Aorta (tissue), 5 donors: ENCODE measurements at regions not wholly inside any gene's neighbourhood (a gene's known extent, or its start where the extent isn't known, plus 50 kb on each side); places are given as distances from the start of the nearest gene placed in this dataset.

Experiments used
- ATAC-seq: fragments of 200-7000 bp; cut with Tn5 transposase; one replicate; pipeline ENCODE4 v1.9.1; 2022; ENCODE audit warnings: moderate library complexity; ENCODE audit not compliant: low FRiP score
- DNase-seq, 2 donors: peaks; one replicate each; pipeline ENCODE4 v3.0.0-alpha.2; 2020
- H3K27ac ChIP-seq, 2 donors: one replicate each; pipeline ENCODE4 v1.5.1; 2013; ENCODE audit warnings: low read length in 2 of 2, mild to moderate bottlenecking in 2 of 2, moderate library complexity in 2 of 2, control low read depth in 1 of 2, inconsistent platforms in 1 of 2, low read depth in 1 of 2
- H3K27me3 ChIP-seq, 2 donors: one replicate each; pipeline ENCODE4 v1.6.1; 2013; ENCODE audit warnings: control low read depth in 1 of 2, low read length in 1 of 2, mild to moderate bottlenecking in 1 of 2, moderate library complexity in 1 of 2; ENCODE audit not compliant: insufficient read depth in 2 of 2, control insufficient read depth in 1 of 2
- H3K36me3 ChIP-seq, 2 donors: one replicate each; pipeline ENCODE4 v1.6.1; 2013; ENCODE audit warnings: control low read depth in 1 of 2, low read length in 1 of 2, mild to moderate bottlenecking in 1 of 2; ENCODE audit not compliant: insufficient read depth in 2 of 2, control insufficient read depth in 1 of 2
- H3K4me1 ChIP-seq, 2 donors: one replicate each; pipeline ENCODE4 v1.6.1; 2013; ENCODE audit warnings: low read length in 2 of 2, control low read depth in 1 of 2, mild to moderate bottlenecking in 1 of 2, moderate library complexity in 1 of 2; ENCODE audit not compliant: insufficient read depth in 2 of 2, control insufficient read depth in 1 of 2
- H3K4me3 ChIP-seq, 2 donors: one replicate each; pipeline ENCODE4 v1.5.1; 2013; ENCODE audit warnings: low read length in 2 of 2, control low read depth in 1 of 2, mild to moderate bottlenecking in 1 of 2
- H3K9me3 ChIP-seq: one replicate; pipeline ENCODE4 v1.6.1; 2013; ENCODE audit warnings: mild to moderate bottlenecking, low read length; ENCODE audit not compliant: control insufficient read depth
- WGBS, 2 donors: extraction: QIAGEN DNeasy Blood & Tissue Kit; methylation state at CpG; one replicate each; pipeline ENCODE4 v1.1.7; 2013; 5-methylcytosine and 5-hydroxymethylcytosine counted together
- intact Hi-C, 2 donors: fragments of 100-400 bp; cut with DNase I; formaldehyde crosslinking; loops; one replicate each; pipeline versions ENCODE4 v1.14.2 to v1.15.0; 2022
- donor health status: healthy with polysubstance abuse.
- donor health status: Bipolar disorder and iron deficiency.
- donor health status: DM: no; HTN: no; CAD: no.
- donor health status: DM: no; HTN: no; CAD: no.
- donor health status: DM: yes; HTN: yes; CAD: no.

DNA sequence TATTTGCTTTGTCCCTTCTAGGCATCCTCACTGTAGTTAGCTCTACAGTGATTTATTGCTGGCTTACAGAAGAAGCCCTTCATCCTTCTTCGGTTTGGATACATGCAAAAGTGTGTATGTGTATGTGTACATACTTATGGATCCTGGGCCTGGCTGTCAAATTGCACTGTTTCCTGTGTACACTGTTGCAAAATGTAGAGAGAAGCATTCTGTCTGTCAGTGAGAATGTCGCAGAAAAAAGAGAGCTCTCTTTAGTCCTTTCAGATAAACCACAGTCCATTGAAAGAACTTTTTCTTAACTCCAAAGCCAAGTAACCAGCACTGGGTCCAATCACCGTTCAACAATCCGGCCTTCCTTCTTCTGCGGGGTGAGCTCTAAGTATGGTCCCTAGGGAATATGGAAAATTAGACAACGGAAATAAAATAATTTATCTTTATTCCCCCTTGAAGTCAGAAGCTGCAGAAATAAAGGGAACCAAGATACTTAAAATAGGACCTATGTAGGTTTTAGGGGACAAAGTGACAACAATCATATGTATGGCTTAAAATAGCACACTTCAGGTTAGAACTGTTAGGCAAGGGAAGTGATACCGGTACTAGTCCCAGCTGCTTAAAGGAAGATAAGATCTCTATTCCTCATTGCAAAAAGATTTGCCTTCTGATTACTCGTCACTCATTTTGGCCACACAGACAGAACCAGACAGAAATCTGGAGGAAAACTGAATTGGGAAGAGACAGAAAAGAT is 107.0 kb downstream of the CD83 start:
- 70 to 79% methylated on average over 8 of the region's 8 CpGs for WGBS, 2 donors
- intact Hi-C loops, result no loop called here
- H3K36me3 ChIP-seq, result no peaks in the 10 kb centered on the region
- no peak for ATAC-seq
- H3K27ac ChIP-seq, result no peak overlapping the region
- H3K4me1 ChIP-seq, result no peaks in the 10 kb centered on the region
- DNase-seq, result no peak
- H3K9me3 ChIP-seq, result peaks cover 2% of the 10 kb centered on the region
- no peaks in the 10 kb centered on the region for H3K27me3 ChIP-seq
- no peak overlapping the region for H3K4me3 ChIP-seq

DNA sequence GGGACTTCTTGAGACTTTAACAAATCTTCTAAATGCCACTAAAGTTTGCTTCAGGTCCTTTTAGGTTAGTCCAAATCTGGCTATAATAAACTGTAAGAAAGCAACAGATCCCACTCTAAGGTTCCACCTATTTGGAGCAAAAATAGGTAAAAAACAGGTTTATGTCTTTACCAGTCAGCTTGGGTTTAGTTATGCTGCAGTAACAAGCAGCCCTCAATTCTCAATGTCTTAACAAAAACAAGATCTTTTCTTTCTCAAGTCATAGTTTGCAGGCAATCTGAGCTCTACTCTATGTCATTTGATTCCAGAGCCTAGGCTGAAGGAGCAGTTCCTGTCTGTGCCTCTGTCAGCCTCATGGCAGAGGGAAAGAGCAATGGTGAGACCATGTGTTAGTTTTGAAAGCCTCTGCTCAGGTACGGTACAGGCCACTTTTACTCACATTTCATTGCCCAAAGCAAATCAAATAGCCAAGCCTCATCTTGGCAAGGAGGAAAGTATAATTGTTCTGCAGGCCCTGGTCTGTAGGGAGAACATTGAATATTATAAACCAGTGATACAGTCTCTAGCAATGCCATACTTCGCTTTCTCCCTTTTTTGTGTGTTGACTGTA is 108.6 kb downstream of the CD83 start:
- H3K27me3 ChIP-seq, result no peaks in the 10 kb centered on the region
- no peaks in the 10 kb centered on the region for H3K4me1 ChIP-seq
- H3K27ac ChIP-seq, result no peak overlapping the region
- DNase-seq (no peak), ATAC-seq (no peak)
- no peaks in the 10 kb centered on the region for H3K36me3 ChIP-seq
- 97% methylated on average over 2 of the region's 2 CpGs for WGBS, 2 donors
- no peak overlapping the region for H3K4me3 ChIP-seq
- intact Hi-C loops, result no loop called here
- peaks cover 2% of the 10 kb centered on the region for H3K9me3 ChIP-seq

DNA sequence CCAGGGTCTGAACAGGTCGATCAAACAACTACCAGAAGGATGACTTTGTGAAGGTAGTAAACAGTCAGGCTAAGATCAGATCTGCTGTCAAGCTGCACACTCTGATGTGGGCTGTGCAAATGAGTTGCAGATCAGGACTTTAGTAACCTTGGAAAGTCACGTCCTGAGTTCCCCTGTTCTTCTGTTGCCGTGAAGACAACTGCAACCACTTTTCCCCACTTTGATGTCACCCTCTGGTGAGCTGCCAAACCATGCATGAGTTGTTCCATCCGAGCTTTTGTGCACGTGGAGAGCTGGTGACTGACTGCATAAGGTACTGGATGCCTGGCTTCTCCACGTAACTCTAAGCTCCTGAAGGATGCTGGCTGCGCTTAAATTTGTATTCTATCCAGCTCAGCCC is 111.0 kb downstream of the CD83 start:
- DNase-seq, result no peak
- no peak overlapping the region for H3K4me3 ChIP-seq
- H3K4me1 ChIP-seq, result no peaks in the 10 kb centered on the region
- intact Hi-C loops, result no loop called here
- WGBS, 2 donors, result 75% methylated on average over 7 of the region's 7 CpGs
- H3K27ac ChIP-seq, result no peak overlapping the region
- no peaks in the 10 kb centered on the region for H3K27me3 ChIP-seq
- peaks cover 2% of the 10 kb centered on the region for H3K9me3 ChIP-seq
- ATAC-seq, result no peak
- H3K36me3 ChIP-seq, result no peaks in the 10 kb centered on the region

DNA sequence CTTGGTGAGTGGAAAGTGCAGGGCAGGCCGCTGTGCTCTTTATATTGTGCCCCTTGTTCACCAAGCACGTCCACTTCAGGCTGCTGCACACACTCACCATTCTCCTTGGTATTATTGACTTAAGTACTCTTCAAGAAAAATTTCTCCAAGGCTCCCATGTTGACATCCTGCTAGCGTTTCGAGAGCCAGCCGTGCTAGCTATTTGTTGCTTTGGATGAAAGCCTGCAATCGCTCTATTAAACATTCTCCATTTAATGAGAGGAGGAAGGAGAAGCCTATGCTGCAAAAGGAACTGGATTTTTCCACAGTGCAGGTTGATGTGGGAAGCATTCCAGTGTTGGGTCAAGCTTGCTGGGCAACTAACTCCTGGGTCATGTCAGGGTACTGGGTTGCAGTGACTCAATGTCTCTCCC is 113.5 kb downstream of the CD83 start:
- H3K4me1 ChIP-seq, result no peaks in the 10 kb centered on the region
- WGBS, 2 donors, result 76 to 89% methylated on average over 6 of the region's 6 CpGs
- H3K4me3 ChIP-seq, result no peak overlapping the region
- no peaks in the 10 kb centered on the region for H3K36me3 ChIP-seq
- intact Hi-C loops, result no loop called here
- no peaks in the 10 kb centered on the region for H3K27me3 ChIP-seq
- ATAC-seq (no peak), DNase-seq (no peak)
- peaks cover 2% of the 10 kb centered on the region for H3K9me3 ChIP-seq
- H3K27ac ChIP-seq, result no peak overlapping the region

DNA sequence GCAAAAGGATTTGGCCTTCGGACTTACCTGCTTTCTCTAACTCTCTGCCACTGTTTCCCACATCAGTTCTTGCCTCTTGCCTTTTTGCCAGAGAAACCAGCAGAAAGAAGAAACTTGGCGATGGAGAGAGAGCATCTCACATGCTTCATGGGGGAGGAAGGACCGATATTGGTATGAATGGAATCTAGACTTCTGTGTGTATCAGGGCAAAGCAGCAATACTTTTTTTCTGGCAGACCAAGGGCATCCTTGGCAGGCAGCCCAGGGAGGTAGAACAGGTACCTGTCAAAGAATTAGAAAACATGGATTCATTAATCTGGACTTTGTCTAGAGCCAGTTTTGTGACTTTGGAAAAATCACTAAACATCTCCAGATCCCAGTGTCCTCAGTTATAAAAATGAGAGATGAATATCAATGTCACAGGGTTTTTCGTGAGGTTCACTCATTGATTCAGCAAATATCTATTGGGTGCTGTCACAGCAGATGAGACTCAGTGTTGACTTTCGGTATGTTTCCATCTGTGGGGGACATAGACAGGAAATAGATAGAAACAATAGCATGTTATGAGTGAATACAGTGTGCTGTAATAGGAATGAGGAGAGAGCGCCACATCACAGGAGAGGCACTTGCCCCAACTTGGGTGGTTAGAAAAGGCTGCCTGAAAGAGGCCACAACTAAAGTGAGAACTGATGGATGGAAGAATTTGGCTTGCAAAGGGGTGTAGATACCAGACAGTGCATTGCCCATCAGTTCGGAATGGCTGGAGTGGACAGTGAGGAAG is 114.1 kb downstream of the CD83 start:
- no peak overlapping the region for H3K27ac ChIP-seq
- no peaks in the 10 kb centered on the region for H3K9me3 ChIP-seq
- intact Hi-C loops, result no loop called here
- no peaks in the 10 kb centered on the region for H3K27me3 ChIP-seq
- no peak overlapping the region for H3K4me3 ChIP-seq
- WGBS, 2 donors, result 94% methylated on average over 7 of the region's 7 CpGs
- no peaks in the 10 kb centered on the region for H3K36me3 ChIP-seq
- DNase-seq (no peak), ATAC-seq (no peak)
- no peaks in the 10 kb centered on the region for H3K4me1 ChIP-seq

DNA sequence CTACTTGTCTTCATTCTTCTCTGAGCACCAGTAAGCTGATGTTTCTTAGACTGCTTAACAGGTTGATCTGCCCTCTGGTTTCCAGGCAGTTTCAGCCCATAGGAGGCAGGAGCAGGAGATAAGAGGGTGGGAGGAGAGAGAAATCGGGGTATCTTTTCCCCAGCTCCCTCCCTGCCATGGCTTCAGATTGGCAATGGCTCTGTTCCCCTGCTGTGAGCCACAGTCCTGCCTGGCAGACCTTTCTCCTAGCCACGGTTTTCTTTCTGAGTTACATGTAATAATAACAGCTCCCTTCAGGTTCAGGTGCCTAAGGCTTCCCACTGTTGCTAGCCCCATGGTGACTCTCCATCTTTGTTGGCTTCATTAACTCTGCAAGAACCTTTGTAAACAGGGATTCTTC is 115.3 kb downstream of the CD83 start:
- DNase-seq (no peak), ATAC-seq (no peak)
- 75 to 91% methylated on average over 2 of the region's 2 CpGs for WGBS, 2 donors
- Histone ChIP-seq H3K27ac (no peak overlapping the region), H3K27me3 (no peaks in the 10 kb centered on the region), H3K36me3 (no peaks in the 10 kb centered on the region), H3K4me3 (no peak overlapping the region), H3K9me3 (no peaks in the 10 kb centered on the region), H3K4me1 (no peaks in the 10 kb centered on the region)
- intact Hi-C loops, result no loop called here

DNA sequence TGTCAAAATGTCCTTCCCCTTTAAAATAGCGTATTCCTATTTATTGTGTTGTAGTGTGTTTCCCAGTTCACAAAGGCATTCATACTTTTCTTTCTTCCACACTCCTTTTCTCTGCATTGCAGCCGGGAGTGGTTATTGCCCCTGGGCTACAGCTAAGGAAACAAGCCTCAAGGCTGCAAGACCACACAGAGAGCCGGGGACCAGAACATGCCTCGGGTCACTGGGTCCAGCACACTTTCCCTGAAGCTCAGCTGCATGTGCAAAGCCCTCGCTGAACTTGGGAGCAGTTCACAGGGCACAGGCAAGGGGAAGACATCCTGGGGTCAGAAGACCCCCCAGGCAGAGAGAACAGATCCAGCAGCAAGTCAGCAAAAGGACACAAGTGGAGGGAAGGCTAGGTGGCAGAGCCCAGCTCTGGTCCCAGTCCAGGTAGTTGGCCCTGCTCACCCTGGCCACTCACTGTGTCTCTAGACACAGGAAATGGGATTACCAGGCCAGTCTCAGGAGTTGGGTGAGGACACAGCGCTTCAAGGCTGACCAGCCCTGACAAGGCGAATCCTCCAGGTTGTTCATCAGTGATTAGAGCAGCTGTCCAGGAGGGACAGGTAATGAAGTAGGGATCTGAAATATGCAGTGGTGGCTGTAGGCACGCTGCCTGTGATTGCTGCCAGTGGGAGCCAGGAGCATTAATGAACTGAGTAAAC is 118.2 kb downstream of the CD83 start:
- Histone ChIP-seq H3K27ac (no peak overlapping the region), H3K27me3 (no peaks in the 10 kb centered on the region), H3K4me3 (no peak overlapping the region), H3K9me3 (no peaks in the 10 kb centered on the region), H3K4me1 (no peaks in the 10 kb centered on the region), H3K36me3 (no peaks in the 10 kb centered on the region)
- intact Hi-C loops, result no loop called here
- DNase-seq (no peak), ATAC-seq (no peak)
- whole genome bisulfite sequencing, 2 donors, result 83 to 92% methylated on average over 8 of the region's 8 CpGs

DNA sequence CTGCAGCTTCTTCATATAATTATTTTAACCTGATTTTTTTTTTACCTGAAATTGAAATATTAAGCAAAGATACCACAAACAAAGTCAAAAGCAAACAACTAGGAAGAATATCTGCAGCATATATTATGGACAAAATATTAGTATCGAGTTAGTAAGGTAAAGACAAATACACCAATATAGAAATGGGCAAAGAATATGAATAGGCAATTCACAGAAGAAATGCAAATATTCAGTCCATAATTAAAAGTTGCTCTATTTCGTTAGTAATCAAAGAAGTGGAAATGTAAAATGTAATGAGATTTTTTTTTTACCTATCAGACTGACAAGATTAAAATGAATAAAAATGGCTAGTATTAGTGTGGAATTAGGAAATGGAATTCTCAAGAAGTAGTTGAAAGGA is 121.5 kb downstream of the CD83 start:
- Histone ChIP-seq H3K4me3 (no peak overlapping the region), H3K9me3 (no peaks in the 10 kb centered on the region), H3K27ac (no peak overlapping the region), H3K27me3 (peaks cover 0 to 6% of the 10 kb centered on the region in 2 donors), H3K36me3 (no peaks in the 10 kb centered on the region), H3K4me1 (no peaks in the 10 kb centered on the region)
- DNase-seq (no peak), ATAC-seq (no peak)
- intact Hi-C loops, result no loop called here
- WGBS, 2 donors, result 97 to 99% methylated on average over 2 of the region's 2 CpGs
